Activated CD4-positive, alpha-beta memory T cell treated with anti-CD3 and anti-CD28 coated beads, Interleukin-2, amount 10 ng/mL, durations not matched to agents 7 days and 5 days (primary cell): ENCODE measurements at regions not wholly inside any gene's neighbourhood (a gene's known extent, or its start where the extent isn't known, plus 50 kb on each side); places are given as distances from the start of the nearest gene placed in this dataset.

Experiments used
- CTCF ChIA-PET: fragments of 350-600 bp; sonication (Branson Sonifier 250); formaldehyde crosslinking; loops from one replicate; lab custom pipeline; 2021; ENCODE audit warnings: antibody characterized with exemption, inconsistent platforms; lab: Charles Lee
- POLR2A ChIA-PET: fragments of 350-600 bp; sonication (Branson Sonifier 250); formaldehyde crosslinking; loops from one replicate; lab custom pipeline; 2021; ENCODE audit warnings: antibody characterized with exemption; lab: Charles Lee
- DNase-seq: peaks from one replicate; pipeline ENCODE4 v3.0.0-alpha.2; 2020
- H3K27ac Mint-ChIP-seq: one replicate; pipeline ENCODE4 v1.8.0; 2021; ENCODE audit warnings: mild to moderate bottlenecking, mixed read lengths
- H3K27me3 Mint-ChIP-seq: one replicate; pipeline ENCODE4 v1.8.0; 2021; ENCODE audit warnings: mixed read lengths
- H3K36me3 Mint-ChIP-seq: one replicate; pipeline ENCODE4 v1.8.0; 2021; ENCODE audit warnings: low read depth, mixed read lengths
- H3K4me1 Mint-ChIP-seq: one replicate; pipeline ENCODE4 v1.8.0; 2021; ENCODE audit warnings: mixed read lengths
- H3K4me3 Mint-ChIP-seq: one replicate; pipeline ENCODE4 v1.8.0; 2021; ENCODE audit warnings: mild to moderate bottlenecking, mixed read lengths
- H3K9me3 Mint-ChIP-seq: one replicate; pipeline ENCODE4 v1.8.0; 2021; ENCODE audit warnings: mixed read lengths

DNA sequence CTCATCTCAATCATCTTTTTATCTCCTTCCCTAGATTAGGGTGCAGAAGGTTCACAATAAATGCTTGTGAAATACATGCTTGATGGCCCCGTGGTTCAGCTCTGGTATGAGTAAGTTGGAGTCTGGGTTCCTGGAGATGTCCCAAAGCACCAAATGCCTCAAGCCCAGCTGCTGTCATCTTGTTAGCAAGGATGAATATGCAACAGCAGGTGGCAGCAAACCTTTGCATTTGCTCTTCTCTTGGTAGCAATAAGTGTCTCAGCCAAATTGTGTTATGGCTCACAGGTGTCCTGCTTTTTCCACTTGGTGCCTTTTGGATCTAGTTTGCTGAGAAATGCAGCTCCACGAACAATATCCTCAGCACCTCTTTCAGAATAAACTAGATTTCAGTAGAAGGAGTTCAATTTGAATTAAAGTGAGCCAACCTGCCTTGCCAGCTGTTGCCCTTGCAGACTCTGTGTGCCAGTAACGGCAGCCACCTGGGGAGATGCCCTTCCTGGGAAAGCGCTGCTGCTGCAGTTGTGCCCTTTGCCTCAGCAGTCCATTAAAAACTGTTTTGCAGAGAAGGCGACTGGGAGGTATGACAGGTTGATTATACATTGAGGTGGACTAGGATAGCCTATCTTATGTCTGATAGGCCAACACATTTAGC, 417.3 kb downstream of the SNAPC1 start:
- H3K4me1 Mint-ChIP-seq = no peaks in the 10 kb centered on the region
- ChIA-PET POLR2A (no interaction called here), CTCF (interaction anchor here (0.8 kb wide), 1 partner anchor 1097 kb away, joined by 3 read pairs; no protein-coding TSS in a partner anchor)
- no peak overlapping the region for H3K27ac Mint-ChIP-seq
- H3K36me3 Mint-ChIP-seq = no peaks in the 10 kb centered on the region
- DNase-seq = peak; percentile 31
- no peaks in the 10 kb centered on the region for H3K27me3 Mint-ChIP-seq
- no peaks in the 10 kb centered on the region for H3K9me3 Mint-ChIP-seq
- H3K4me3 Mint-ChIP-seq = no peak overlapping the region

DNA sequence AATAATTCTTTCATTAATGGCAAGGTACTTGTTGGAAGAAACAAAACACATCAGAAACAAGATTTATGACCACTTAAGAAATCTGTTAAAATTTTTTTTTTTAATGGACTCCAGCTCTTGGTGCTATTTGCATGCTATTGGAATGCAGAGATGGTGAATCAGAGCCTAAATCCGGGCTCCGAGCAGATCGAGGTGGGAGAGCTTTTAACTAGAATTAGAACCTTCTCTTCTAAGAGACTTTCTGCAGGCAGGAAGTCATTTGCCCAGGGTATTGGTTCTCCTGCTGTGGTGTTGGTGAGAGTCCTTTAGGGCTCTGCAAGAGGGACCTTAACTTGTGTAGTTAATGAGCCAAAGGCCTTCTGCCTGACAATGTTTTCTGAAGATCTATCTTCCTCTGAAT, 419.4 kb downstream of the SNAPC1 start:
- Mint-ChIP-seq H3K4me1 (no peaks in the 10 kb centered on the region), H3K27me3 (no peaks in the 10 kb centered on the region), H3K4me3 (no peak overlapping the region), H3K36me3 (no peaks in the 10 kb centered on the region), H3K27ac (no peak overlapping the region), H3K9me3 (no peaks in the 10 kb centered on the region)
- ChIA-PET CTCF (no interaction called here), POLR2A (no interaction called here)
- no peak for DNase-seq

DNA sequence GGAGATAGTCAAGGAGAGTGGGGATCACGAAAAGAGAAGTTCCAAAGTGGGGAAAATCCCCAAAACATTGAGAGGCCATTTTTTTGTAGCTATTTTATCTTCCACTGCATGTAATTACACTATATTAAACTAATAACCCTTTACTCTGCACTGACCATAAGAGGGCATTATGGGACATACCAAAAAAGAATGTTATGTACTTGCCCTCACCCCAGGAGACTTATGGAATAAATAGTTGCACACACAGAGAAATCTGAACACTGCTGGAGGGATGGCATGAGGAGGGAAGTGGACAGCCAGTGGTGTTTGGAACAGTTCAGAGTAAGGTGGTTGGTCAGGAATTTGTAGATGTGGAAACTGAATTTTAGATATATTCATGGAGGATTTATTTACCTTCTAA, 422.9 kb downstream of the SNAPC1 start:
- POLR2A ChIA-PET = no interaction called here
- Mint-ChIP-seq H3K36me3 (no peaks in the 10 kb centered on the region), H3K27ac (no peak overlapping the region), H3K4me1 (no peaks in the 10 kb centered on the region), H3K9me3 (no peaks in the 10 kb centered on the region), H3K27me3 (no peaks in the 10 kb centered on the region), H3K4me3 (no peak overlapping the region)
- no peak for DNase-seq
- CTCF ChIA-PET = no interaction called here

DNA sequence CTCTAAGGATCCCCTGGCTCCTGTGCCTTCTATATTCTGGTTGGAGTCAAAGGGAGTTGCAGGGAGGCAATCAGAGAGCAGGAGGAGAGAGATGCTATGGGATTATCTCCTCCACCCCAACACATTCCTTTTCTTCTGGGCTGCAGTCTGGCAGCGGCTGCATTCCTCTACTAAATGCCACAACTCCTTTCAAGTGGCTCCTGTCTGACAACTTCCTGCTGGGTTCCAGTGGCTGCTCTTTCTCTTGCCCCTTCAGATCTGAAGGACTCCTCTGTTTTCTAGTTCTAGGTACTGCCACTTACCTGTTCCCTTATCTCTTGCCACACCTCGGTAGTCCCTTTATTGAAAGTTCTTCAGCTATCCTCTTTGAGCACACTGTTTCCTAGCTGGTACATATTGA, 425.0 kb downstream of the SNAPC1 start:
- no peak for DNase-seq
- H3K4me3 Mint-ChIP-seq = no peak overlapping the region
- H3K27ac Mint-ChIP-seq = no peak overlapping the region
- H3K27me3 Mint-ChIP-seq = peaks cover 2% of the 10 kb centered on the region
- no peaks in the 10 kb centered on the region for H3K36me3 Mint-ChIP-seq
- no peaks in the 10 kb centered on the region for H3K4me1 Mint-ChIP-seq
- ChIA-PET CTCF (no interaction called here), POLR2A (no interaction called here)
- no peaks in the 10 kb centered on the region for H3K9me3 Mint-ChIP-seq

DNA sequence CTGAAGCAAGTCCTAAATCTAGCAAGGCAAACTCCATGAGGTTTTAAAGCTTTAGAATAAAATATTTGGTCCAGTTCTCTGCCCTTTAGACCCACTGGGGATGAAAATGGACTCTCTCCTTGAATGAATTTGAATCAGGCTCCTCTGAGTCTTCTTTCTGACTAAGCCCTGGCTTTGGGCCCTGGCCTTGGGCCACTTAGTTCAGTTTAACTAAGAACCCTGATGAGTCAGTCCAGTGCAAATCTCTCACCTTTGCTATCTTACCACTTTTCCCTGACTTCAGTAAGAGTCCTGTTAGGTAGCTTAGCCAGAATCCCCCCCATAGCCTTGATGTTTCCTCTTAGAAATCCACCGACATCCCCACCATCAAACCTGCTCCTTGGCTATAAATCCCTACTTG, 427.5 kb downstream of the SNAPC1 start:
- POLR2A ChIA-PET = no interaction called here
- H3K4me3 Mint-ChIP-seq = no peak overlapping the region
- DNase-seq = no peak
- CTCF ChIA-PET = no interaction called here
- no peaks in the 10 kb centered on the region for H3K4me1 Mint-ChIP-seq
- H3K27me3 Mint-ChIP-seq = peaks cover 6% of the 10 kb centered on the region
- no peaks in the 10 kb centered on the region for H3K36me3 Mint-ChIP-seq
- H3K9me3 Mint-ChIP-seq = no peaks in the 10 kb centered on the region
- no peak overlapping the region for H3K27ac Mint-ChIP-seq

DNA sequence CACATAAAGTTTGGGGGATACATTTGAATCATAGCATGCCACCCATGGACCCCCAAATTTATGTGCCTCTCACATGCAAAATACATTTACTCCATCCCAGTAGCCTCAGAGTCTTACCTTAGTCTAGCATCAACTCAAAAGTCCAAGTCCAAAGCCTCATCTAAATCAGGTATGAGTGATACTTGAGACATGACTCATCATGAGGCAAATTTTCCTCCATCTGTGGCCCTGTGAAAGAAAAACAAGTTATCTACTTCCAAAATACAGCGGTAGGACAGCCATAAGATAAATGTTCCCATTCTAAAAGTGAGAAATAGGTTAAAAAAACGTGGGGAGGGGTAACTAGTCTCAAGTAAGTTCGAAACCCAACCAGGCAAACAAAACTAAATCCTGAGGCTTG, 444.2 kb downstream of the SNAPC1 start:
- Mint-ChIP-seq H3K4me1 (no peaks in the 10 kb centered on the region), H3K4me3 (no peak overlapping the region), H3K27me3 (peaks cover 2% of the 10 kb centered on the region), H3K27ac (no peak overlapping the region), H3K9me3 (no peaks in the 10 kb centered on the region), H3K36me3 (no peaks in the 10 kb centered on the region)
- no peak for DNase-seq
- ChIA-PET CTCF (no interaction called here), POLR2A (no interaction called here)

DNA sequence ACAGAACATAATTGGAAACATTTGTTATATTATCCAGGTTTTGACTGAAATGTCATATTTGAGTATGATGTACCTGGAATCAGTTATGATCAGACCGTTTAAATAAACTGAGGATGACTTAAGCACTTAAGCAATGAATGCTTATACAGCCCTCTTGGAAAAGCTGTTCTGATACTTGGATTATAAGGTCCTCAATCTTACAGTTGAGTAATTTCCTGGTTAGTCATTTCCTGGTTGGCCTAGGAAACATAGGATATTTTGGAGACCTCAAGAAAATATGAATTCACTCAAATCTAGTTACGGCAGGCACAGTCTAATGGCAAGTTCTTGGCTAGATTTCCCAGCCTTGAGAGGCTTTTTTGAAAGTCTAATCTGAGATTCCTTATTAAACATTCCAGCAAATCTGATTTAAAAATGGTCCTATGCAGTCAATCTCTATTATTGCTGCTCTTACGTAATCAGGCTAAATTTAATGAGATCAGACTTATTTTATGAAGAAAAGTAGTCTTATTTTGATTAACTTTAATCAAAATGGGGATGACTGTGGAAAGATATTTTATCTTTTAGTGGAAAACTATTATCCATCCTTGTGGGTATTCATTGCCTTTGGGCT, 447.2 kb downstream of the SNAPC1 start:
- no peak overlapping the region for H3K4me3 Mint-ChIP-seq
- no peaks in the 10 kb centered on the region for H3K27me3 Mint-ChIP-seq
- no peak for DNase-seq
- H3K36me3 Mint-ChIP-seq = no peaks in the 10 kb centered on the region
- no peaks in the 10 kb centered on the region for H3K4me1 Mint-ChIP-seq
- POLR2A ChIA-PET = no interaction called here
- CTCF ChIA-PET = no interaction called here
- no peaks in the 10 kb centered on the region for H3K9me3 Mint-ChIP-seq
- no peak overlapping the region for H3K27ac Mint-ChIP-seq

DNA sequence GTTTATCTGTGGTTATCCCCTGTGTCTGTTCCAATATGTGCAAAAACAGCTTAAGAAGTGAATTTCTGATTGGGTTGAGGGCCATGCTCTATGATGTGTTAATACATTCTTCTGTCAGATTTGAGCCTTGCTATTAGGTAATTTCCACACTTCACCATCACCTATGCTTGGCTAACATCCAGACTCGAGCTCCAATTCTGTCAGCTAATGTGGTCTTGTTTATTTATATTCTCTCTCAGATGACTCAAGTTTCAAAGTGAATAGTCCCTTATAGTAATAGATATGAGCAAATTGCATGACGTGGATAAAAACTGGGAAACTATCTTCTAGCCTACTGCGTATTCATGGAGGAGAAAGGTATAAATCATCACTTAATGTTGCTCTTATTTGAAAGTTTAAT, 451.3 kb downstream of the SNAPC1 start:
- no peak for DNase-seq
- Mint-ChIP-seq H3K27me3 (no peaks in the 10 kb centered on the region), H3K36me3 (no peaks in the 10 kb centered on the region), H3K4me1 (no peaks in the 10 kb centered on the region), H3K4me3 (no peak overlapping the region), H3K9me3 (no peaks in the 10 kb centered on the region), H3K27ac (no peak overlapping the region)
- ChIA-PET CTCF (no interaction called here), POLR2A (no interaction called here)

DNA sequence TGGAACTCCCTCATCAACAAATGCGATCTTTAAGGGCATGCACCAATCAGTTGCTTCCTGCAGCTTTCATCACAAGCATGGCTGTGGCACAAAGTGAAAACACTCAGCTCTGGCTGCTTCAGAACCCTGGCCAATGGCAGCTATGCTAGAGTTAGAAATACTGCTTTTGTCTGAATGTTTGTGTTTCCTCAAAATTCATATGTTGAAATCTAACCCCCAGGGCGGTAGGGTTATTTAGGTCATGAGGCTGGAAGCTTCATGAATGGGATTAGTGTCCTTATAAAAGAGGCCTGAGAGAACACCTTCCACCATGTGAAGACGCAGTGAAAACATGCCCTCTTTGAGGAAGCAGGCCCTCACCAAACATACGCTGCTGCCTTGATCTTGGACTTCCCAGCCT, 453.9 kb downstream of the SNAPC1 start:
- no peaks in the 10 kb centered on the region for H3K36me3 Mint-ChIP-seq
- H3K4me1 Mint-ChIP-seq = no peaks in the 10 kb centered on the region
- no peak overlapping the region for H3K4me3 Mint-ChIP-seq
- no peaks in the 10 kb centered on the region for H3K27me3 Mint-ChIP-seq
- POLR2A ChIA-PET = no interaction called here
- CTCF ChIA-PET = no interaction called here
- H3K27ac Mint-ChIP-seq = no peak overlapping the region
- DNase-seq = no peak
- no peaks in the 10 kb centered on the region for H3K9me3 Mint-ChIP-seq

DNA sequence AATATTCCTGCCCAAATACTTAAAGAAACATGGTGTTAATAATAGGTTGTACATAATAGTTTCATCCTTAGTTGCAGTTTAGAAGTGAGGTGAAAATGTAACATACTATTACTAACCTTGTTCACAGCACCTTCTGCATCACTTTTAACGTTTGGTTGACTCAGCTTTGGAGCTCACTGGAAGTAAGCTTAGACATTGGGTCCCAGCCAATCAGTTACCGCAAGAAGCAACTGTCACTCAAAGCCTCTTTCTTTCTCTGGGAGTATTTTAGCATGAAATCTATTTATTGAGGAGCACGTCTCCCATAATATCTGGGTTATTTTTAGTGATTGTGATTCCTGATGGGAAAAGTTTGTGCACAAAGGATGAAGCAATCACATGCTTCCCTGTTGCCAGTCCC, 472.6 kb downstream of the SNAPC1 start:
- H3K4me3 Mint-ChIP-seq = no peak overlapping the region
- no peaks in the 10 kb centered on the region for H3K27me3 Mint-ChIP-seq
- no peaks in the 10 kb centered on the region for H3K36me3 Mint-ChIP-seq
- no peak overlapping the region for H3K27ac Mint-ChIP-seq
- POLR2A ChIA-PET = no interaction called here
- CTCF ChIA-PET = no interaction called here
- H3K9me3 Mint-ChIP-seq = peaks cover 12% of the 10 kb centered on the region
- DNase-seq = no peak
- no peaks in the 10 kb centered on the region for H3K4me1 Mint-ChIP-seq

DNA sequence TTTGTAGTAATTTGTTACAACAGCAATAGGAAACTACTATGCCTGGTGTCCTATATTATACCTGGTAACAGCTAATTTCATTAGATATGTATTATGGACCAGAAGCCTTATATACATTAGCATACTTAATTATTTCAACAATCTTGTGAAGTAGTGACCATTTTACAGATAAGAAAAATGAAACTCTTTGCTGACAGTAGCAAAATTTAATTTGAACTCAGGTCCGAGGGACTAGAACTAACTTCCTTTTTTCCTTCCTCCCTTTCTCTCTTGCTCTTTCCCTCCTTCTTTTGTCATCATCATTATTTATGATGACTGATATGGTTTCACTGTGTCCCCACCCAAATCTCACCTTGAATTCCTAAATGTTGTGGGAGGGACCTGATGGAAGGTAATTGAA, 482.0 kb downstream of the SNAPC1 start:
- Mint-ChIP-seq H3K36me3 (no peaks in the 10 kb centered on the region), H3K4me1 (no peaks in the 10 kb centered on the region), H3K27ac (no peak overlapping the region), H3K27me3 (no peaks in the 10 kb centered on the region), H3K9me3 (no peaks in the 10 kb centered on the region), H3K4me3 (no peak overlapping the region)
- CTCF ChIA-PET = no interaction called here
- DNase-seq = no peak
- POLR2A ChIA-PET = no interaction called here

DNA sequence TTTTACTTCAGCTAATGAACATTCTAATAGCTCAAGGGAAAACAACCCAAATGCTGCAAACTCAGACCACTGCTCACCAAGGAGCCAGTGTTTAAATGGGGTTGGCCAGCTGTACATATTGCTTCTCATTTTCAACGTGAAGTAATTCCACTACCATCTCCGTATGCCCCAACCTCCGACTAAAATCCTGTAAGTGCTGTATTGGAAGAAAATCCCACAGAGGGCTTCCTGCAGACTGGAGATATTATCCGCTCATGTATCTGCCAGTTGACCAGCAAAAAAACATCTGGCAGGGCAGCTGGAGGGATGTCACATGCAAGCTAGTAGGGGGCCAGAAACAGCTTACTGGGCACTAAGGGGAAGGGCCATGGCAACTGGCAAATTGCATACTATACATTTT, 485.0 kb downstream of the SNAPC1 start:
- Mint-ChIP-seq H3K27ac (no peak overlapping the region), H3K4me3 (no peak overlapping the region), H3K4me1 (no peaks in the 10 kb centered on the region), H3K36me3 (no peaks in the 10 kb centered on the region), H3K27me3 (no peaks in the 10 kb centered on the region), H3K9me3 (no peaks in the 10 kb centered on the region)
- DNase-seq = no peak
- ChIA-PET CTCF (no interaction called here), POLR2A (no interaction called here)

DNA sequence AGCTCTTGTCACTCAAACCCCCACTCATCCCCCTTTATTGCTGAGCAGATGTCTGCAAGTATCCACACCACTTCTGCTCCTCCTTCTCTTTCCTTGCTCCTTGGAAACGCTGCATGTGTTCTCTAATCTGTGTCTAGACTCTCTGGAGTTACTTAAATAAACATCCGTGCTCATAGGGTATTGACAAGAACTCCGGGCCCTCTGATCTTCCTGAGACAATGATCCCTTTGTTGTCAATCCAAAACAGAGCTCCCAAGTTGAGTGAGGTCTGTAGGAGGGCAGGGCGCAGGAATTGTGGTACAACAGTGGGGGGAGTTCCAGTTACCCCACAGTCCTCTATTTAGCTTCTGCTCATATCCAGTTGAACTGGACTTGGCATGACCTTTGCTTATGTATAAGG, 489.0 kb downstream of the SNAPC1 start:
- no peak overlapping the region for H3K4me3 Mint-ChIP-seq
- ChIA-PET POLR2A (no interaction called here), CTCF (no interaction called here)
- no peaks in the 10 kb centered on the region for H3K9me3 Mint-ChIP-seq
- H3K27me3 Mint-ChIP-seq = no peaks in the 10 kb centered on the region
- DNase-seq = no peak
- H3K27ac Mint-ChIP-seq = no peak overlapping the region
- H3K4me1 Mint-ChIP-seq = no peaks in the 10 kb centered on the region
- no peaks in the 10 kb centered on the region for H3K36me3 Mint-ChIP-seq

DNA sequence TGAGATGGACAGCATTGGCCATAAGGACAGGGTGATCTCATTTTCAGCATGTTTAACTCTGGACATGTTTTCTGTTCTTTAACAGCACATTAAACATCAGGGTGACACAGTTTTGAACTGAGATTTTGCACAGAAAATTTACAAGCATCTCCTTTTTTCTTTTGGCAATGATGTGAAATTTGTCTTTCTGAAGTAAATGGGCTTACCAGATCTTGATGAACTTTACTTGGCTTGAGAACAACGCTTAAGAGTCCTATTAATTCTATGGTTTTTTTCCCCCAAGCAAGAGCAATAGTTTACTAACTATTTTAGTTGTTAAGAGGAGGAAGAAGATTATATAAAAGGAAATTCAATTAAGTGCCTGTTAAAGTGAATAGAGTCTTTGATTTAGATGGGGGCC, 491.0 kb downstream of the SNAPC1 start:
- ChIA-PET POLR2A (no interaction called here), CTCF (no interaction called here)
- DNase-seq = no peak
- H3K27ac Mint-ChIP-seq = no peak overlapping the region
- no peaks in the 10 kb centered on the region for H3K36me3 Mint-ChIP-seq
- H3K27me3 Mint-ChIP-seq = no peaks in the 10 kb centered on the region
- no peaks in the 10 kb centered on the region for H3K4me1 Mint-ChIP-seq
- no peaks in the 10 kb centered on the region for H3K9me3 Mint-ChIP-seq
- H3K4me3 Mint-ChIP-seq = no peak overlapping the region
